K562 (cell line): ENCODE measurements at regions not wholly inside any gene's neighbourhood (a gene's known extent, or its start where the extent isn't known, plus 50 kb on each side); places are given as distances from the start of the nearest gene placed in this dataset.

Source experiments
- ATAC-seq: fragments of 200-7000 bp; cut with Tn5 transposase; 3 replicates; pipeline ENCODE4 v1.9.1; 2020; ENCODE audit warnings: moderate library complexity
- BruUV-seq: library from RNA; stranded (reverse); fragments of 400-500 nt; replicated peaks from 2 replicates; lab custom pipeline; 2021; lab: Mats Ljungman, UMichigan
- CTCF ChIA-PET: fragments of 300-600 bp; formaldehyde crosslinking; extraction: SDS; loops from one replicate; lab custom pipeline; 2021; ENCODE audit warnings: low intra/inter-chr PET ratio; lab: Yijun Ruan, JAX
- POLR2A ChIA-PET: fragments of 300-600, 350-650 bp; sonication (Branson Sonifier 250); formaldehyde crosslinking; extraction: SDS; loops from one replicate; lab custom pipeline; 2021; ENCODE audit warnings: antibody characterized with exemption, inconsistent platforms; lab: Yijun Ruan, JAX
- DNase-seq, 4 experiments: peaks; one replicate each; pipeline versions ENCODE4 v3.0.0 to v3.0.0-alpha.2; 2011 to 2018; ENCODE audit warnings: low spot score in 3 of 4, mixed read lengths in 3 of 4; ENCODE audit errors: extremely low read depth in 1 of 4
- FAIRE-seq: peaks from 2 replicates; lab custom pipeline; 2011; peaks lifted over from hg19 to GRCh38; lab: Jason Lieb, UNC
- H2AFZ ChIP-seq: 2 replicates; pipeline ENCODE4 v1.6.0; 2011; ENCODE audit warnings: low read depth, low read length, control low read depth, inconsistent platforms
- H3K27ac ChIP-seq: fragments of 200-600 bp; 3 replicates; pipeline ENCODE4 v1.8.0; 2011; ENCODE audit warnings: low read depth, mild to moderate bottlenecking, control low read depth, inconsistent platforms, low read length, moderate library complexity, mixed read lengths; ENCODE audit errors: extremely low read depth
- H3K27me3 ChIP-seq, 2 experiments: fragments of 300-600 bp in 1 of 2; 2 replicates in 1 of 2; 3 replicates in 1 of 2; pipeline versions ENCODE4 v1.6.0 to v1.8.0; 2011; ENCODE audit warnings: inconsistent platforms in 2 of 2, low read length in 2 of 2, mild to moderate bottlenecking in 1 of 2, mixed read lengths in 1 of 2, moderate library complexity in 1 of 2; ENCODE audit not compliant: control insufficient read depth in 2 of 2, insufficient read depth in 2 of 2
- H3K36me3 ChIP-seq: fragments of 300-600 bp; 3 replicates; pipeline ENCODE4 v1.8.0; 2011; ENCODE audit warnings: mild to moderate bottlenecking, low read length, inconsistent platforms; ENCODE audit not compliant: control insufficient read depth, insufficient read depth
- H3K4me1 ChIP-seq, 2 experiments: fragments of 200-600 bp in 1 of 2; replicated peaks in 1 of 2; 2 replicates in 1 of 2; 3 replicates in 1 of 2; pipeline versions ENCODE4 v1.5.1 to v1.8.0; 2011; ENCODE audit warnings: inconsistent platforms in 2 of 2, low read length in 2 of 2, mild to moderate bottlenecking in 1 of 2, mixed read lengths in 1 of 2, moderate library complexity in 1 of 2; ENCODE audit not compliant: control insufficient read depth in 2 of 2, insufficient read depth in 2 of 2
- H3K4me2 ChIP-seq: 2 replicates; pipeline ENCODE4 v1.6.1; 2011; ENCODE audit warnings: low read length, control low read depth, inconsistent platforms, mixed read lengths; ENCODE audit not compliant: insufficient read depth
- H3K4me3 ChIP-seq: fragments of 200-600 bp; sonication (generic), shearing (Covaris generic); 2 replicates; pipeline ENCODE4 v1.5.1; 2016; ENCODE audit warnings: control low read depth, inconsistent platforms
- H3K79me2 ChIP-seq: fragments of 200-600 bp; 3 replicates; pipeline ENCODE4 v1.8.0; 2011; ENCODE audit warnings: low read length, inconsistent platforms; ENCODE audit not compliant: control insufficient read depth, insufficient read depth
- H3K9ac ChIP-seq, 2 experiments: 2 replicates each; pipeline versions ENCODE4 v1.6.0 to v1.6.1; 2011; ENCODE audit warnings: low read depth in 2 of 2, low read length in 2 of 2, control low read depth in 1 of 2, inconsistent platforms in 1 of 2, mild to moderate bottlenecking in 1 of 2, mixed read lengths in 1 of 2; ENCODE audit not compliant: insufficient read depth in 1 of 2
- H3K9me1 ChIP-seq: one replicate; pipeline ENCODE4 v1.6.0; 2011; ENCODE audit warnings: inconsistent platforms, mild to moderate bottlenecking, low read length, moderate library complexity; ENCODE audit not compliant: control insufficient read depth, insufficient read depth
- H3K9me3 ChIP-seq: replicated peaks from 2 replicates; pipeline ENCODE4 v1.5.1; 2011; ENCODE audit warnings: low read depth, low read length, inconsistent platforms; ENCODE audit not compliant: control insufficient read depth, insufficient read depth
- H4K20me1 ChIP-seq: replicated peaks from 2 replicates; pipeline ENCODE4 v1.6.1; 2011; ENCODE audit warnings: low read length, inconsistent platforms, mixed read lengths; ENCODE audit not compliant: control insufficient read depth, insufficient read depth
- ATF2 ChIP-seq: sonication (generic); formaldehyde crosslinking; IDR thresholded peaks from 2 replicates; pipeline ENCODE4 v1.8.1; 2022; ENCODE audit warnings: missing genetic modification reagents
- GTF2F1 ChIP-seq: IDR thresholded peaks from 2 replicates; pipeline ENCODE4 v1.6.1; 2011; ENCODE audit warnings: low read depth, low read length, improper control_type of control experiment
- ID3 ChIP-seq, 2 experiments: fragments of 250-450 bp in 1 of 2; fragments of 450-650 bp in 1 of 2; sonication (Bioruptor Pico) in 1 of 2; IDR thresholded peaks; 2 replicates each; pipeline versions ENCODE4 v1.6.1 to v1.8.0; 2016 to 2021; ENCODE audit warnings: mild to moderate bottlenecking in 2 of 2, moderate library complexity in 2 of 2, missing compliant biosample characterization in 1 of 2, missing genetic modification characterization in 1 of 2
- KDM5B ChIP-seq: fragments of 200-600 bp; sonication (generic); IDR thresholded peaks from 2 replicates; pipeline ENCODE4 v1.6.1; 2012; ENCODE audit warnings: low read depth, mild to moderate bottlenecking, moderate library complexity, low read length, control low read depth, inconsistent platforms; ENCODE audit not compliant: insufficient replicate concordance
- NFATC3 ChIP-seq: fragments of 450-650 bp; IDR thresholded peaks from 2 replicates; pipeline ENCODE4 v1.6.1; 2017; ENCODE audit warnings: mild to moderate bottlenecking
- NFE2 ChIP-seq: IDR thresholded peaks from 2 replicates; pipeline ENCODE4 v1.6.1; 2014; ENCODE audit warnings: antibody characterized with exemption, low read depth
- POLR2A ChIP-seq: fragments of 450-650 bp; conservative IDR thresholded peaks from 2 replicates; pipeline ENCODE4 v1.6.1; 2016
- TCF3 ChIP-seq: sonication (generic); formaldehyde crosslinking; IDR thresholded peaks from 2 replicates; pipeline ENCODE4 v1.4.0; 2020; ENCODE audit warnings: mild to moderate bottlenecking, missing genetic modification reagents
- ZEB2 ChIP-seq: fragments of 450-650 bp; IDR thresholded peaks from 2 replicates; pipeline ENCODE4 v1.6.1; 2016
- ZNF165 ChIP-seq: fragments of 250-450 bp; sonication (Bioruptor Pico); IDR thresholded peaks from 2 replicates; pipeline ENCODE4 v1.4.0; 2020; ENCODE audit warnings: borderline replicate concordance
- ZNF354B ChIP-seq: fragments of 250-450 bp; sonication (Bioruptor Pico); IDR thresholded peaks from 2 replicates; pipeline ENCODE4 v1.4.0; 2020
- ZNF41 ChIP-seq: fragments of 250-450 bp; sonication (Bioruptor Pico); conservative IDR thresholded peaks from 2 replicates; pipeline ENCODE4 v1.4.0; 2020; ENCODE audit warnings: mild to moderate bottlenecking
- ZNF696 ChIP-seq: fragments of 250-450 bp; sonication (Bioruptor Pico); conservative IDR thresholded peaks from 2 replicates; pipeline ENCODE4 v1.4.0; 2020; ENCODE audit warnings: mild to moderate bottlenecking, moderate library complexity
- WGBS: fragments of 100-300 bp; shearing (Covaris generic); methylation state at CpG from one replicate; pipeline ENCODE4 v1.1.6; 2016; ENCODE audit warnings: low coverage, mixed read lengths; ENCODE audit not compliant: insufficient coverage; ENCODE audit errors: missing lambda C conversion rate; 5-methylcytosine and 5-hydroxymethylcytosine counted together
- in situ Hi-C: fragments of 300-500 bp; cut with MboI; formaldehyde crosslinking; loops from 4 replicates; pipeline ENCODE4 v1.15.0; 2018; ENCODE audit warnings: inconsistent platforms, mixed read lengths
- intact Hi-C: fragments of 100-400 bp; cut with micrococcal nuclease; formaldehyde crosslinking; loops from 2 replicates; pipeline ENCODE4 v1.14.2; 2022
- TF ChIP-seq, protein P1 (sequence below), 2 experiments: IDR thresholded peaks in 1 of 2; conservative IDR thresholded peaks in 1 of 2; 2 replicates each; pipeline ENCODE4 v1.6.1; 2016; ENCODE audit warnings: low read depth in 2 of 2, mild to moderate bottlenecking in 1 of 2, missing compliant biosample characterization in 1 of 2, missing genetic modification characterization in 1 of 2, moderate library complexity in 1 of 2

- ATAC-seq (no peak), DNase-seq (no peak), FAIRE-seq (no peak)
- Histone ChIP-seq H3K36me3 (no peaks in the 10 kb centered on the region), H3K79me2 (no peaks in the 10 kb centered on the region), H3K27ac (no peak overlapping the region), H3K4me2 (no peak overlapping the region), H2AFZ (no peak overlapping the region), H3K27me3 (no peaks in the 10 kb centered on the region), H3K4me3 (no peak overlapping the region), H3K9me1 (no peaks in the 10 kb centered on the region), H3K9ac (no peak overlapping the region), H3K9me3 (no peaks in the 10 kb centered on the region), H4K20me1 (no peaks in the 10 kb centered on the region), H3K4me1 (no peaks in the 10 kb centered on the region)
- POLR2A ChIA-PET: no interaction called here
- in situ Hi-C loops: loop anchor here (5.0 kb wide), 1 partner anchor 794 kb away; no protein-coding TSS in a partner anchor
- TF ChIP-seq ATF2 (CRISPR knock-in tag) (no peak), ZNF354B (no peak), NFATC3 (no peak), ZNF696 (CRISPR knock-in tag) (no peak), POLR2A (no peak), NFE2 (no peak), ZNF165 (CRISPR knock-in tag) (no peak), ZEB2 (no peak), ZNF41 (no peak), GTF2F1 (no peak), KDM5B (no peak), ID3 (CRISPR knock-in tag; IDR thresholded peaks at IDR 0.05) (no peak), ID3 (tag; IDR thresholded peaks at IDR 0.05) (no peak), TCF3 (CRISPR knock-in tag) (no peak)
- TF ChIP-seq, protein P1, sequence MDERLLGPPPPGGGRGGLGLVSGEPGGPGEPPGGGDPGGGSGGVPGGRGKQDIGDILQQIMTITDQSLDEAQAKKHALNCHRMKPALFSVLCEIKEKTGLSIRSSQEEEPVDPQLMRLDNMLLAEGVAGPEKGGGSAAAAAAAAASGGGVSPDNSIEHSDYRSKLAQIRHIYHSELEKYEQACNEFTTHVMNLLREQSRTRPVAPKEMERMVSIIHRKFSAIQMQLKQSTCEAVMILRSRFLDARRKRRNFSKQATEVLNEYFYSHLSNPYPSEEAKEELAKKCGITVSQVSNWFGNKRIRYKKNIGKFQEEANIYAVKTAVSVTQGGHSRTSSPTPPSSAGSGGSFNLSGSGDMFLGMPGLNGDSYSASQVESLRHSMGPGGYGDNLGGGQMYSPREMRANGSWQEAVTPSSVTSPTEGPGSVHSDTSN (CRISPR knock-in tag; IDR thresholded peaks at IDR 0.05; ENCODE audit: low read depth): no peak
- TF ChIP-seq, protein P1 (tag; conservative IDR thresholded peaks at IDR 0.05; ENCODE audit: low read depth): no peak
- intact Hi-C loops: loop anchor here (5.0 to 10.0 kb wide), 3 partner anchors 144 to 789 kb away; no protein-coding TSS in a partner anchor
- no TSS peak for BruUV-seq
- CTCF ChIA-PET: no interaction called here
- 1% methylated on average over 7 of the region's 7 CpGs for WGBS
Measured at GRCh38 chr9:108271236-108271635, 584.5 kb downstream of the ACTL7B start.
